Activated T-cell treated with anti-CD3 and anti-CD28 coated beads, Interleukin-2, amount 50 U/mL, for 24 hours (primary cell): ENCODE measurements at regions not wholly inside any gene's neighbourhood (a gene's known extent, or its start where the extent isn't known, plus 50 kb on each side); places are given as distances from the start of the nearest gene placed in this dataset.

Experiments
- DNase-seq: peaks from one replicate; pipeline ENCODE4 v3.0.0-alpha.2; 2020
- H3K27ac Mint-ChIP-seq: 2 replicates; pipeline ENCODE4 v1.8.0; 2020; ENCODE audit warnings: mild to moderate bottlenecking, mixed read lengths
- H3K27me3 Mint-ChIP-seq: 2 replicates; pipeline ENCODE4 v1.8.0; 2020; ENCODE audit warnings: mixed read lengths
- H3K36me3 Mint-ChIP-seq: 2 replicates; pipeline ENCODE4 v1.8.0; 2020; ENCODE audit warnings: low read depth, mixed read lengths
- H3K4me1 Mint-ChIP-seq: 2 replicates; pipeline ENCODE4 v1.8.0; 2020; ENCODE audit warnings: low read depth, mixed read lengths
- H3K4me3 Mint-ChIP-seq: 2 replicates; pipeline ENCODE4 v1.8.0; 2020; ENCODE audit warnings: mild to moderate bottlenecking, moderate library complexity, mixed read lengths
- H3K9me3 Mint-ChIP-seq: 2 replicates; pipeline ENCODE4 v1.8.0; 2020; ENCODE audit warnings: mixed read lengths

DNA sequence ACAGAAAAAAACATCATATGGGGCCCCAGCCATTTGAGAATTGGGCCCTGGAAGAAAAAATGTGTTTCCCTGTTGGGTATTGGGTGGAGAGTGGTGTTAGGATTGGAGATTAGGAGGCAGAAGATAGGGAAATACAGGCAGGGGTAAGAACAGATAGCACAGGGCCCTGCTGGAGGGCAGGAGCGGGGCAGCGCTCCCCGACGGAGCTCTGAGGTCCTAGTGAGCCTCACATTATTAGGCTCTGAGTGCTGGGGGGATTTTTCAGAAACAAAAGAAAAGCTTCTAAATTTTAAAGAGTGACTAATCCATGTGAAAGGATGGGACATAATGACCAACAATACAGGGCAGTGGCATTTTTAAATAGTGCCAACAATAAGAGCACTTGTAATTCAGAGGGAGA lies 241.2 kb downstream of the SOX2 start:
- Mint-ChIP-seq H3K27me3 (no peaks in the 10 kb centered on the region), H3K4me3 (no peak overlapping the region), H3K36me3 (no peaks in the 10 kb centered on the region), H3K4me1 (no peaks in the 10 kb centered on the region), H3K9me3 (no peaks in the 10 kb centered on the region), H3K27ac (no peak overlapping the region)
- DNase-seq = no peak

DNA sequence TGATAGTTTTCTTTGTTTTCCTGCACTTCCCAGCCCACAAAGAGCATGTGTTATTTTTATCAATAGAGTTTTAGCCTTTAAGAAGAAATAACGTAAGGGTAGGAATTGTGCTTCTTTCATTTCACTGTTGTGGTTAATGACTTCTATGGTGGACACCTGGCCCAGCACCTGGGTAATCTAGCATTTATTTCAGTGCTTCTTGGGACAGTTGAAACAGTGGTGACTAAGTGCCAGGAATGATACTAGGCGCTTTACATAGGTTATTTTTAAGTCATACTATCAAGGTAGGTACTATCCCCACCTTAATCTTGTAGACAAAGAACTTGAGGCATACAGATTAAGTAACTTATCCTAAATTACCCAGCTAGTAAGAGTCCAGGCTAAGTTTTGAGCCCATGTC lies 243.8 kb downstream of the SOX2 start:
- no peaks in the 10 kb centered on the region for H3K4me1 Mint-ChIP-seq
- H3K36me3 Mint-ChIP-seq = no peaks in the 10 kb centered on the region

DNA sequence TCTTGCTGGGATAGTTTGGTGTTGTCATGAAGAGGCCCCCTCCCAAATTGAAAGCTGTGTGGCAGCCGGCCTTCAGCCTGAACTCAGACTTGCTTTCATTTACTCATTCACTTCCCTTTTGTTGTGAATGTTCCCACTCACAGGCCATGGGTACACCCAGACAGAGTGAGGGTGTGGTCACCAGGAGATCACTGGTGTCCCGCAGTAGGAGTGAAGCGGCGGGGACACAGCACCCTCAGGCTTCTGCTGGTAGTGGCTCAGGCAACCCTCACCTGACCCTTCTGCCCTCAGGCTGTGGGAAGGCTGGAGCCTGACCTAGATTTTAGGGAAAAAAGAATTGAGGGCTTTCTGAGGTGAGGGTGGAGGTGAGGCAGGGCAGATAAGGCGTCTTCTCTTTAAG lies 244.4 kb downstream of the SOX2 start:
- Mint-ChIP-seq H3K27me3 (no peaks in the 10 kb centered on the region), H3K4me1 (no peaks in the 10 kb centered on the region), H3K9me3 (no peaks in the 10 kb centered on the region), H3K4me3 (no peak overlapping the region), H3K36me3 (no peaks in the 10 kb centered on the region), H3K27ac (no peak overlapping the region)
- DNase-seq = no peak

More for the DNA sequence above, 243.8 kb downstream of the SOX2 start:
- Mint-ChIP-seq H3K4me3 (no peak overlapping the region), H3K9me3 (no peaks in the 10 kb centered on the region), H3K27me3 (no peaks in the 10 kb centered on the region), H3K27ac (no peak overlapping the region)
- DNase-seq = no peak

DNA sequence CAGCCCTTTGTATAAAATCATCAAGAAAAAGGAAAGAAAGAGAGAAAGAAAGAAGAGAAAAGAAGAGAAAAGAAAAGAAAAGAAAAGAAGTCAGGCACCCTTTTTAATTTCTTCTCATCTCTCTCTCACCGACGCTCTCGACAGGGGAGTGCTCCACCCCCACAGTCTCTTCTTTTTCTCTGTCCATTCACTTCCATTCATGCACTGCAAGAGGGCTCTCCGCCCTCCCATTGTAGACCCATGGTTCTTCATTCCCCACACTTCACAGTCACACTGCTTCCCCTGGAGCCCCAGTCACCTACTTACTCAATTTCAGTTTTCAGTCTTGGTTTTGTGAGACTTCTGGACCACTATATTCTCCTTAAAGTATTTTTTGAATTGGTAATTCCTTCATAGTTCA lies 254.7 kb downstream of the SOX2 start:
- no peaks in the 10 kb centered on the region for H3K4me1 Mint-ChIP-seq
- H3K4me3 Mint-ChIP-seq = no peak overlapping the region
- no peaks in the 10 kb centered on the region for H3K9me3 Mint-ChIP-seq
- no peaks in the 10 kb centered on the region for H3K27me3 Mint-ChIP-seq
- DNase-seq = no peak
- no peaks in the 10 kb centered on the region for H3K36me3 Mint-ChIP-seq
- no peak overlapping the region for H3K27ac Mint-ChIP-seq

DNA sequence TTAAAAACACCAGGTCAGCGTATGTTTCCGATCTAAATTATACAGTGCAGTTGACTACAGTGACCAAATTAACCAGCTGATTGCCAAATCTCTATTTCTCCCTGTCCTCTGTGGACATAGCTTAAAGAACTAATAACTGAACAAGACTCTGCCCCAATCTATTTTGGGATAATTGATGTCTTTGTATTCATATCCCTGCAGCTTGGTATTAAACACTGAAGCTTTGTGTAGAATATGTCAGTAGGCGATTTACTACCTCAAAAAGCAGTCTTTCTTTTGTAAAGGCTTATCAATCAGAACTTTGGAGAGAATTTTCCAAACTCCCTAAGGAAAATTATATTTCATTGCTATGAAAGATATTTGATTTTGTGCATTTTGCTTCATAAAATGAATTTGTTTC lies 258.2 kb downstream of the SOX2 start:
- H3K27ac Mint-ChIP-seq = no peak overlapping the region
- no peaks in the 10 kb centered on the region for H3K36me3 Mint-ChIP-seq
- no peaks in the 10 kb centered on the region for H3K27me3 Mint-ChIP-seq
- H3K4me1 Mint-ChIP-seq = no peaks in the 10 kb centered on the region
- no peak for DNase-seq
- no peaks in the 10 kb centered on the region for H3K9me3 Mint-ChIP-seq
- H3K4me3 Mint-ChIP-seq = no peak overlapping the region

DNA sequence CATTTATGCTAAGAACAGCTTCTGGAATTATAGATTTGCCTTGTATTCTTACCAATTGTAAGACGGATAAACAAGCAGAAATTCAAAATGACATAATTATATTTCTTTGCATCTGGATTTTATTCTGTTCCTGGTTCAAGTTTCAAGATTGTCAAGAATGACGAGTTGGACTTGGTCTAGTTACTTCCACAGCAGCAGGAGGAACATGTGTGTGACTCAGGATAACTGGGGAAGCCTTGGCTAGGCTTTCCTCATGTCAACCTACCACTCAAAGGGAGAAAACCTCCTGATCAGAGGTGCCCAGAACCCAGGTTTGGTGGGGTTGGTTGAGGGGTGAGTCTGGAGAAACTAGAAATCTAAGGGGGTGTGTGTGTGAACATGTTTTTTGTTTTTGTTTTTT lies 259.7 kb downstream of the SOX2 start:
- no peaks in the 10 kb centered on the region for H3K4me1 Mint-ChIP-seq
- peaks cover 1% of the 10 kb centered on the region for H3K9me3 Mint-ChIP-seq
- H3K4me3 Mint-ChIP-seq = no peak overlapping the region
- H3K27ac Mint-ChIP-seq = no peak overlapping the region
- no peaks in the 10 kb centered on the region for H3K27me3 Mint-ChIP-seq
- H3K36me3 Mint-ChIP-seq = no peaks in the 10 kb centered on the region
- no peak for DNase-seq

DNA sequence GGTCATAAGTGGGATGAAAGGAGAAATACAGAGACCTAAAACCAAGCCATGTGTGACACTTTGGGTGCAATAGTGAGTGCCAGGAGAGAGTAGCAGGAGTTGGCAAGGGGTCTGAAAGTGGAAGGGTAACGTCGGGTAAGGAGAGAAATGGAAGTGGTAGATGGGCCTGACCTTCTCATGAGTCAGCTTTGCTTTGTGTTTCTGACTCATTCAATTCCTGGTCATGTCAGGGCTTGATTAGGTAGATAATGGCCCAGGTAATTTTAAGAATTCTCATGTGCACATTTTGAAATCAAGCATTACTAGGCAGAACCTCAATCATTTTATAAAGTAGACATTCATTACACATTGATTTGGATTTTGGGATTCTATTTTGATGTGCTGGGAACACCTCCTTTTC lies 262.5 kb downstream of the SOX2 start:
- Mint-ChIP-seq H3K9me3 (peaks cover 3% of the 10 kb centered on the region), H3K4me1 (no peaks in the 10 kb centered on the region), H3K27me3 (no peaks in the 10 kb centered on the region), H3K4me3 (no peak overlapping the region), H3K36me3 (no peaks in the 10 kb centered on the region), H3K27ac (no peak overlapping the region)
- DNase-seq = no peak

DNA sequence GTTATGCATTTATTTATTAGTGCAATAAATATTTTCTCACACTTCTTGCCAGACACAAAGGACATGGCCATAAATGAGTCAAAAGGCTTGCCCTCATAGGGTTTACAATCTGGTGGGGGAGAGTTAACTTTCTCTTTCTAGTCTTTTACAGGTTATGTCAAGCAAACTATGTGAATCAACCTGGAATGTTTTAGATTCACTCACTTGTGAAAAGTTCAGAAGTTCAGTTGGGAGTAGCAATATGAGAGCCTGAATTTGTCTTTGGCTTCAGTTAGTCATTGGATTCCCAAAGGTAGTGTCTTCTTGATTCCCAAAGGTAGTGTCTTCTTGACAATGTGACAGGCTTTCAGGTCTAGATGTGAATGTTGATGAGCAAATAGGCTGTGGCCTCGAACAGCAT lies 264.8 kb downstream of the SOX2 start:
- Mint-ChIP-seq H3K27ac (no peak overlapping the region), H3K9me3 (peaks cover 3% of the 10 kb centered on the region), H3K36me3 (no peaks in the 10 kb centered on the region), H3K27me3 (no peaks in the 10 kb centered on the region), H3K4me3 (no peak overlapping the region), H3K4me1 (no peaks in the 10 kb centered on the region)
- DNase-seq = no peak

DNA sequence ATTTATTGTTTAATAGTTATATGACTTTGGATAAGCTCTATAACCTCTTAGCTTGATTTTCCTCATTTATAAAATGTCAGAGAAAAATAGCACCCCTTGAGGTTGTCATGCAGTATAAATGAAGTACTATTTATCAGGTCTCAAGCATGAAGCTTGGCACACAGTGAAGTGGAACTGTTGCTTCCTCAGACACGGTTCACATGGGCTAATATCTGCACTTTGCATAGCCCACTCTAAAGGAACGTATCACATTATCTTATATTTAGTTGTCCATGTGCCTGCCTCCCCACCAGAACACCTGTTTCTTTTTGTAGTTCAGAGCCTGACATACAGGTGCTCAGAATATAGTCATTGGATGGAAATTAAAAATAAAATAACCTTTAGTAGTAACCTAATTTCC lies 273.7 kb downstream of the SOX2 start:
- Mint-ChIP-seq H3K27me3 (no peaks in the 10 kb centered on the region), H3K36me3 (no peaks in the 10 kb centered on the region), H3K27ac (no peak overlapping the region), H3K9me3 (peaks cover 10% of the 10 kb centered on the region), H3K4me1 (no peaks in the 10 kb centered on the region), H3K4me3 (no peak overlapping the region)
- no peak for DNase-seq

DNA sequence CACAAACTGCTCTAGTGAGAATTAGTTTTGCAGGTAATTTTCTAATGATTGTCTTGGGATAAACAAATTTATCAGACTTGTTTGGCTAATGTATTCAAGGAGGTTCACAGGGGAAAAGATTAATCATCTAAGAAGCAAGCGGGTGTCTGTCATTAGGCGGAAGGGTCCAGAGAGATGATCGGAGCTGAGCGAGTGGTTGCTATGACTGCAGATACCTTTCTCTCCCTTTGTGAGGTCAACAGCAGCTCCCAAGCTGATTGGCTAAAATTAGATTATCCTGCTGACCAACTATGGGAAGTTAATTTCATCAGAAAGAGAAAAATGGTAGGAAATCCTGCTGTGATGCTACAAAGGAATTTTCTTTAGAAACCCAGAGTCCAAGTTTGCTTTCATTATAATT lies 276.0 kb downstream of the SOX2 start:
- no peak for DNase-seq
- Mint-ChIP-seq H3K4me1 (no peaks in the 10 kb centered on the region), H3K4me3 (no peak overlapping the region), H3K36me3 (no peaks in the 10 kb centered on the region), H3K27me3 (no peaks in the 10 kb centered on the region), H3K9me3 (peaks cover 4% of the 10 kb centered on the region), H3K27ac (no peak overlapping the region)

DNA sequence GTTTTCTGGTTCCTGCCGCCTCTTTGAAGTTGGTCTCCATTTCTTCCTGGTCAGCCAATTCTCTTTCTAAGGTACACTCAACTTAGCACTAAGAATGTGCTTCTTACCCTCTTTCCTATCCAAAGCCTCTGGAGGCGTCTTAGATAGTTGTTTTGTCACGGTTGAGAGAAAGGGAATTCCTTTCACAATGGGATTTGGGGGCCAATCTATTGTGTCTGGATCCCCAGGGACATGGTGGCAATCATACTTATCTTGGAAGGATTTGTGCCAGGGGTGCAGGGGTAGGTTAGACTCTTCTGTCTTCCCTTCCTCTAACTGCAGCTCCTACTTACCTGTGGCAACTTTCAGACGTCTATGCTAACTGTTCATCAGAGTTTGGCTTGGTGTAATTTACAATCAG lies 287.1 kb downstream of the SOX2 start:
- Mint-ChIP-seq H3K4me3 (no peak overlapping the region), H3K27me3 (no peaks in the 10 kb centered on the region), H3K9me3 (peaks cover 9% of the 10 kb centered on the region), H3K4me1 (no peaks in the 10 kb centered on the region), H3K36me3 (no peaks in the 10 kb centered on the region), H3K27ac (no peak overlapping the region)
- no peak for DNase-seq

DNA sequence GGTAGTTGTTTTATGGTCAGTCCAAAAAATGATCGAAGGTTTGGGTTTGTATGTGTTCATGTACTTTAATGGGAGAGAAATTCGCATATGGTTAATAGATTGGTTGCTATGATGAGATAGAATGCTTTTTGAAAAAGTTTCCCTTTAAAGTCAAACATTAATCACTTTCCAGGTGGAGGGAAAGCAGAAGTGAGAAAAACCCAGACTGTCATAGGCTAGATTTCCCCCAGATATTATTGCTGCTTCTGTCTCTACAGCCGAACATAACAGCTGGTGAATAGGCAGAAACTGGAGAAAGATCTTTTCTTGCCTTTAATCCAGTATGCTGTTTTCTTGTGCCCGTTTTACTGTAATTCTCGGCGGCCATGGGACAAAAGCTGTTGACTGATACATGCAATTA lies 287.6 kb downstream of the SOX2 start:
- H3K36me3 Mint-ChIP-seq = no peaks in the 10 kb centered on the region
- H3K27ac Mint-ChIP-seq = no peak overlapping the region
- H3K9me3 Mint-ChIP-seq = peaks cover 9% of the 10 kb centered on the region
- H3K4me3 Mint-ChIP-seq = no peak overlapping the region
- H3K4me1 Mint-ChIP-seq = no peaks in the 10 kb centered on the region
- DNase-seq = no peak
- H3K27me3 Mint-ChIP-seq = no peaks in the 10 kb centered on the region

DNA sequence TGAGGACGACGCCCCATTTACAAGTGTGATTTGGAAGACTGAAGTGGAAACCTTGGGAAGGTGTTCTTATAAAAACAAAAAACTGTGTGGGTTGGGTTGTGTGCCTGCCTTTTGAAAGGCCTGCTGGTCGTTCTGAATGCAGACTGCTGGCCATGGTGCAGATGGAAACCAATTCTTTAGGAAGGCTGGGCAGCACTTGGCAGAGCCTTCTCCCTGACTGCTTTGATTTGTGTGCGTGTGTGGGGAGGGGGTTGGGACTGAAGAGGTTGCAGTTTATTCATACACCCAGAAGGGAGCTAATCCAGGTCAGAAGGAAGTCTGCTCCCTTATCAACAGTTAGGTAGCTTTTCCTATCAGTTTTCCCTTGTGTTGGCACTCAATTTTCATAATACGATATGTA lies 288.7 kb downstream of the SOX2 start:
- no peaks in the 10 kb centered on the region for H3K27me3 Mint-ChIP-seq

DNA sequence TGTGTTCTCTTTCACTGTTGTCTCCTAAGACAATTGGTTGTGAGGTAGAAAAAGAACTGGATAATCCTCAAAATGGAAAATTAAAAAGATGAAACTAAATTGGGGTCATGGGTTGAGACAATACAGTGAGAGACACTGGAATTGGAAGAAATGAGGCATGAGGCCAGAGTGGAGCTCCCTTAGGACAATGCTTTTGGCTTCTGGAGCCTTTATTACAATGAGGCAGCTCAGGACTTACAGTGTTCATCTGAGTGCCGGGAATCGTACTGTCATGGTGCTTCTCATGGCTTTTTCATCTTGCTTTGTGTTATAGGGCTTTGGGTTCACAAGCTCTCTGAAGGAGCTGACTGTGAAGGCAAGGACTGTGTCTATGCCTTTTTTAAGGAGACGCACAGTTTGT lies 293.5 kb downstream of the SOX2 start:
- DNase-seq = no peak
- H3K27ac Mint-ChIP-seq = no peak overlapping the region
- no peaks in the 10 kb centered on the region for H3K36me3 Mint-ChIP-seq
- H3K9me3 Mint-ChIP-seq = no peaks in the 10 kb centered on the region
- H3K4me1 Mint-ChIP-seq = no peaks in the 10 kb centered on the region
- no peaks in the 10 kb centered on the region for H3K27me3 Mint-ChIP-seq
- no peak overlapping the region for H3K4me3 Mint-ChIP-seq

More for the DNA sequence above, 288.7 kb downstream of the SOX2 start:
- Mint-ChIP-seq H3K36me3 (no peaks in the 10 kb centered on the region), H3K4me3 (no peak overlapping the region), H3K4me1 (no peaks in the 10 kb centered on the region), H3K27ac (no peak overlapping the region), H3K9me3 (peaks cover 4% of the 10 kb centered on the region)
- no peak for DNase-seq

DNA sequence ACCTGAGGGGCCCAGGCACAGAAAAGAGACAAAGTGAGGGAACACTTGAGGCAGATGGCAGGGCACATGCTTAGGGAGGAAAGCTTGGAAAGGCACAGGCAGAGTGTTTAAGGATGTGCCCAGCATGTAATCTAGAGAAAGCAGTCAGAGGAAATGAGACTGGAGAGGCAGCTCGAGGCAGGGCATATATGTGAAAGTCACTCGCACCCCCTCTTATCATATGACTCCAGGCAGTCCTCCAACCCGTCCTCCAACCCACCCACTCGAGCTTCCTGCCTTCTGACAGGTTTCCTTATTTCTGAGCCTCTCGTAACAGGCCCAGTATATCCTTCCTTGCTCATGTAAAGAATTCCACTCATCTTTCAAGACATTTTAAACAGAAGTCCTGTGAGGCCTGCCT lies 294.0 kb downstream of the SOX2 start:
- H3K9me3 Mint-ChIP-seq = no peaks in the 10 kb centered on the region
- H3K27me3 Mint-ChIP-seq = no peaks in the 10 kb centered on the region
- no peak overlapping the region for H3K4me3 Mint-ChIP-seq
- no peak for DNase-seq
- no peaks in the 10 kb centered on the region for H3K4me1 Mint-ChIP-seq
- no peak overlapping the region for H3K27ac Mint-ChIP-seq
- no peaks in the 10 kb centered on the region for H3K36me3 Mint-ChIP-seq

DNA sequence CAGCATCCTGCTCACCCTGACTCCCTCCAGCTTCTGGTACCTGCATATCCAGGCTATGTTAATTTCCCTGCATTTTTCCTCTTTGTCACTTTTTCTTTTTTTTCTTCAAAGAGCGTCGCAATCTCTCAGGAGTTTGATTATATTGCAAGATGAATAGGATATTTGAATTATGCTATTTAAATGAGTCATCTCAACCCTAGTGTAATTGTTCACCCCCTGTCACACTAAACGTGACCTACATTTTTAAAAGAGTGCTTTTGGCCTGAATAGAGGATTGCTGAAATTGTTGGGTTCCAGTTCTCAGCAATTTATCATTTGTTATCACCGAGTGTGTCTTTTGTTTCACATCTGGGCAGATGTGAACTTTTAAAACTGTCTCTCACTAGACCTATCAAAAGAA lies 294.7 kb downstream of the SOX2 start:
- Mint-ChIP-seq H3K4me1 (no peaks in the 10 kb centered on the region), H3K27me3 (no peaks in the 10 kb centered on the region), H3K27ac (no peak overlapping the region), H3K36me3 (no peaks in the 10 kb centered on the region), H3K9me3 (no peaks in the 10 kb centered on the region), H3K4me3 (no peak overlapping the region)
- no peak for DNase-seq
